Neural progenitor cell (in vitro differentiated cells): ENCODE measurements at regions not wholly inside any gene's neighbourhood (a gene's known extent, or its start where the extent isn't known, plus 50 kb on each side); places are given as distances from the start of the nearest gene placed in this dataset.

Source experiments
- DNase-seq: peaks from one replicate; pipeline ENCODE4 v3.0.0-alpha.2; 2016; ENCODE audit warnings: low spot score
- H2AFZ ChIP-seq: fragments of 200-600 bp; sonication (generic); replicated peaks from 2 replicates; pipeline ENCODE4 v1.6.1; 2016; ENCODE audit warnings: antibody characterized with exemption
- H3F3A ChIP-seq: fragments of 200-600 bp; sonication (generic); 2 replicates; pipeline ENCODE4 v1.6.1; 2016; ENCODE audit warnings: antibody characterized with exemption, low read depth
- H3K27ac ChIP-seq: fragments of 200-600 bp; sonication (generic); 2 replicates; pipeline ENCODE4 v1.5.1; 2016; ENCODE audit warnings: mild to moderate bottlenecking
- H3K27me3 ChIP-seq: fragments of 200-600 bp; sonication (generic); 2 replicates; pipeline ENCODE4 v1.6.1; 2016; ENCODE audit warnings: mild to moderate bottlenecking, moderate library complexity
- H3K36me3 ChIP-seq: fragments of 200-600 bp; sonication (generic); 2 replicates; pipeline ENCODE4 v1.5.1; 2016
- H3K4me1 ChIP-seq: fragments of 200-600 bp; sonication (generic); 2 replicates; pipeline ENCODE4 v1.6.1; 2016; ENCODE audit warnings: mixed run types
- H3K4me2 ChIP-seq: fragments of 200-600 bp; sonication (generic); 2 replicates; pipeline ENCODE4 v1.6.1; 2016
- H3K4me3 ChIP-seq: fragments of 200-600 bp; sonication (generic); 2 replicates; pipeline ENCODE4 v1.5.1; 2016
- H3K79me2 ChIP-seq: fragments of 200-600 bp; sonication (generic); 2 replicates; pipeline ENCODE4 v1.6.1; 2016; ENCODE audit warnings: low read depth
- H3K9ac ChIP-seq: fragments of 200-600 bp; sonication (generic); 2 replicates; pipeline ENCODE4 v1.6.1; 2016
- H3K9me3 ChIP-seq: fragments of 200-600 bp; sonication (generic); 2 replicates; pipeline ENCODE4 v1.5.1; 2016; ENCODE audit warnings: low read depth
- H4K20me1 ChIP-seq: fragments of 200-600 bp; sonication (generic); 2 replicates; pipeline ENCODE4 v1.6.1; 2016; ENCODE audit warnings: low read depth
- H3K27ac Mint-ChIP-seq: 3 replicates; pipeline ENCODE4 v1.8.0; 2021; ENCODE audit warnings: mixed read lengths
- H3K27me3 Mint-ChIP-seq: 2 replicates; pipeline ENCODE4 v1.8.0; 2022; ENCODE audit warnings: low read depth, mild to moderate bottlenecking, inconsistent platforms, moderate library complexity, mixed read lengths; ENCODE audit not compliant: insufficient read depth
- H3K36me3 Mint-ChIP-seq: 3 replicates; pipeline ENCODE4 v1.8.0; 2021; ENCODE audit warnings: mixed read lengths
- H3K4me1 Mint-ChIP-seq: 3 replicates; pipeline ENCODE4 v1.8.0; 2021; ENCODE audit warnings: mixed read lengths
- H3K4me3 Mint-ChIP-seq: 3 replicates; pipeline ENCODE4 v1.8.0; 2021; ENCODE audit warnings: mild to moderate bottlenecking, moderate library complexity, mixed read lengths
- H3K9me3 Mint-ChIP-seq: 3 replicates; pipeline ENCODE4 v1.8.0; 2020; ENCODE audit warnings: mixed read lengths
- EZH2 ChIP-seq: fragments of 200-600 bp; sonication (generic); IDR thresholded peaks from 2 replicates; pipeline ENCODE4 v1.6.1; 2017; ENCODE audit warnings: antibody characterized with exemption, mild to moderate bottlenecking, moderate library complexity
- EZH2phosphoT487 ChIP-seq: fragments of 200-600 bp; sonication (generic); IDR thresholded peaks from 2 replicates; pipeline ENCODE4 v1.6.1; 2017; ENCODE audit warnings: antibody characterized with exemption
- TF ChIP-seq, protein P1 (sequence below): fragments of 200-600 bp; sonication (generic); IDR thresholded peaks from 2 replicates; pipeline ENCODE4 v1.5.1; 2017; ENCODE audit warnings: antibody characterized with exemption, mild to moderate bottlenecking

DNA sequence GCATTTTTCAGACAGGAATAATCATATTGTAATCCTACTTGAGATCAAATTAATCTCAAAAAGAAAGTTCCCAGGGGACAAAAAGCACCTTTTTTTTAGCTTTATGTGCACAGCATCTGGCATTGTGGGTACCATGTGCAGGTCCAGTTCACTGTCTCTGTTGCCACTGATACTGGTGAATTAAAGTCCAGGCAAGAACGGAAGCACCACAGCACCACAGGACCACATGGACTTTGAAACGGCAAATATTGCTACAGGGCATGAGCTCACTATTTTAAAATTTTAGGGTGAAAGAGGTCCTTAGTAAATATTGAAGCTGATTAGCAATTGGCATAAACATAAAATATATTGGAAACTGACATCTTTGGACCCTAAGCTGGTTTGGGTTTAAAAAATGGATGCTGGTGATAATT is 709.0 kb downstream of the EPM2A start:
- no peak for DNase-seq
- Mint-ChIP-seq H3K36me3 (no peaks in the 10 kb centered on the region), H3K27ac (no peak overlapping the region), H3K4me3 (no peak overlapping the region), H3K9me3 (no peaks in the 10 kb centered on the region), H3K27me3 (no peaks in the 10 kb centered on the region), H3K4me1 (peaks cover 9% of the 10 kb centered on the region)
- no peaks in the 10 kb centered on the region for H3K79me2 ChIP-seq
- H3K27me3 ChIP-seq = no peaks in the 10 kb centered on the region
- H3K9me3 ChIP-seq = no peaks in the 10 kb centered on the region
- TF ChIP-seq EZH2phosphoT487 (no peak), EZH2 (no peak)
- TF ChIP-seq, protein P1, sequence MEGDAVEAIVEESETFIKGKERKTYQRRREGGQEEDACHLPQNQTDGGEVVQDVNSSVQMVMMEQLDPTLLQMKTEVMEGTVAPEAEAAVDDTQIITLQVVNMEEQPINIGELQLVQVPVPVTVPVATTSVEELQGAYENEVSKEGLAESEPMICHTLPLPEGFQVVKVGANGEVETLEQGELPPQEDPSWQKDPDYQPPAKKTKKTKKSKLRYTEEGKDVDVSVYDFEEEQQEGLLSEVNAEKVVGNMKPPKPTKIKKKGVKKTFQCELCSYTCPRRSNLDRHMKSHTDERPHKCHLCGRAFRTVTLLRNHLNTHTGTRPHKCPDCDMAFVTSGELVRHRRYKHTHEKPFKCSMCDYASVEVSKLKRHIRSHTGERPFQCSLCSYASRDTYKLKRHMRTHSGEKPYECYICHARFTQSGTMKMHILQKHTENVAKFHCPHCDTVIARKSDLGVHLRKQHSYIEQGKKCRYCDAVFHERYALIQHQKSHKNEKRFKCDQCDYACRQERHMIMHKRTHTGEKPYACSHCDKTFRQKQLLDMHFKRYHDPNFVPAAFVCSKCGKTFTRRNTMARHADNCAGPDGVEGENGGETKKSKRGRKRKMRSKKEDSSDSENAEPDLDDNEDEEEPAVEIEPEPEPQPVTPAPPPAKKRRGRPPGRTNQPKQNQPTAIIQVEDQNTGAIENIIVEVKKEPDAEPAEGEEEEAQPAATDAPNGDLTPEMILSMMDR = no peak
- peaks cover 9% of the 10 kb centered on the region for H3K4me1 ChIP-seq
- H4K20me1 ChIP-seq = no peaks in the 10 kb centered on the region
- H3K9ac ChIP-seq = no peak overlapping the region
- no peak overlapping the region for H3K27ac ChIP-seq
- no peak overlapping the region for H3K4me2 ChIP-seq
- no peaks in the 10 kb centered on the region for H3K36me3 ChIP-seq
- H3F3A ChIP-seq = no peaks in the 10 kb centered on the region
- H3K4me3 ChIP-seq = no peak overlapping the region
- no peak overlapping the region for H2AFZ ChIP-seq

DNA sequence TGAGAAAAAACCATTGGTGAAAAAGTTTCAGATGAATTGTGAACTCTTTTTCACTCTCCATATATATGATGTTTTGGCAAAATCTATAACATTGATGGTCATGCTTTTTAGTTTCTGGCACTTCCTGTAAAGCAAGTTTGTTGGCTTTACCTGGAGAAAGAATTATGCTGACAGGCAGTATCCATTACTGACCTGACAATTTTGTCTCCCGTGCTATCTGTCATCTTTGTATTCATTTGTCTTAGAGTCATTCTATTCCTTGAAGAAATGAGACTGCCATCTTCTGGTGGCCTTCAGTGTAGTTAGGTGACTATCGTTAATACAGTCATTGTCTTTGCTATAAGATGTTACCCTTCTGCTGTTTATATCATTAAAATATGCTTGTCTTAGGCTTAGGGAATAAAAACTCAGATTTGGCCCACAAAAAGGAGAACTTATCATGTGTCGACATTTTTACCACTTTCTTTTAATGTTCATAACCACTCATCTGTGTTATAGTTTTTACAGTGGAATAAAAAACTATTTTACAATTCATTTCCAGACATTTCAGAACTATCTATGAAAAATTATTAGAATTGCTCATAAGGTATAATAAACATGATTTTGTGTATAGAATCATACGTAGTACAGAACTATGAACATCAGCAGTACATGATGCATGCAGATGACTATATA is 707.0 kb downstream of the EPM2A start:
- DNase-seq = peak; percentile 59
- no peaks in the 10 kb centered on the region for H3K79me2 ChIP-seq
- no peak overlapping the region for H3K27ac Mint-ChIP-seq
- no peak overlapping the region for H3K4me3 Mint-ChIP-seq
- H4K20me1 ChIP-seq = no peaks in the 10 kb centered on the region
- no peaks in the 10 kb centered on the region for H3K27me3 ChIP-seq
- no peak overlapping the region for H3K4me3 ChIP-seq
- H3K9me3 ChIP-seq = no peaks in the 10 kb centered on the region
- H3K27ac ChIP-seq = no peak overlapping the region
- H3K36me3 Mint-ChIP-seq = no peaks in the 10 kb centered on the region
- H3K4me1 ChIP-seq = no peaks in the 10 kb centered on the region
- no peak overlapping the region for H3K9ac ChIP-seq
- no peaks in the 10 kb centered on the region for H3K36me3 ChIP-seq
- TF ChIP-seq EZH2 = no peak
- TF ChIP-seq, protein P1 = peak; percentile 66
- TF ChIP-seq EZH2phosphoT487 = no peak
- no peaks in the 10 kb centered on the region for H3K27me3 Mint-ChIP-seq
- H3K4me2 ChIP-seq = no peak overlapping the region
- H2AFZ ChIP-seq = no peak overlapping the region
- H3K4me1 Mint-ChIP-seq = no peaks in the 10 kb centered on the region
- H3F3A ChIP-seq = no peaks in the 10 kb centered on the region
- H3K9me3 Mint-ChIP-seq = no peaks in the 10 kb centered on the region

DNA sequence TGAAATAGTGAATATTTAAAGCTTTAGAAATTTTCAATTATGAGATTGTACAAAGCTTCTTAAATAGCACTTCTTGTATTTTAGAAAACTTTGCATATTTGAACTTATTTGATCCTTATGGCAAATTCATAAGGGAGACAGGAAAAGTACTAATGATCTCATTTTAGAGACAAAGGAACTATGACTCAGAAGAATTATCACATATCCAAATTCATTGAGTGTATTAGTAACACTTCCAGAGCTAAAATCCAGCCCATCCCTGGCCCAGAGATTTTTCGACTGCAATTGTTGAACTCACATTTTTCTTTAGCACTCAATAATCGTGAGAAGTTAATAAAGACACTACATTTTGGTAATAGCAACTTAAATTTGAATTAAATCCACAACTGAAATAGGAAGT is 704.3 kb downstream of the EPM2A start:
- no peak overlapping the region for H3K9ac ChIP-seq
- TF ChIP-seq EZH2 (no peak), EZH2phosphoT487 (no peak)
- TF ChIP-seq, protein P1 = no peak
- Mint-ChIP-seq H3K27ac (no peak overlapping the region), H3K9me3 (peaks cover 3% of the 10 kb centered on the region), H3K4me1 (no peaks in the 10 kb centered on the region), H3K4me3 (no peak overlapping the region), H3K36me3 (no peaks in the 10 kb centered on the region), H3K27me3 (no peaks in the 10 kb centered on the region)
- H2AFZ ChIP-seq = no peak overlapping the region
- H3K79me2 ChIP-seq = no peaks in the 10 kb centered on the region
- DNase-seq = no peak
- H3K4me2 ChIP-seq = no peak overlapping the region
- no peaks in the 10 kb centered on the region for H3K27me3 ChIP-seq
- no peaks in the 10 kb centered on the region for H3K4me1 ChIP-seq
- H3K9me3 ChIP-seq = no peaks in the 10 kb centered on the region
- no peaks in the 10 kb centered on the region for H4K20me1 ChIP-seq
- no peak overlapping the region for H3K27ac ChIP-seq
- no peaks in the 10 kb centered on the region for H3F3A ChIP-seq
- H3K4me3 ChIP-seq = no peak overlapping the region
- H3K36me3 ChIP-seq = no peaks in the 10 kb centered on the region
